Fibroblast of peridontal ligament (primary cell): ENCODE measurements at regions not wholly inside any gene's neighbourhood (a gene's known extent, or its start where the extent isn't known, plus 50 kb on each side); places are given as distances from the start of the nearest gene placed in this dataset.
A peak's percentile ranks its signal among the peaks of the same experiment; 100 is the strongest.

Source experiments
- DNase-seq: peaks from one replicate; pipeline ENCODE4 v3.0.0-alpha.2; 2010; ENCODE audit errors: extremely low read depth

- no peak for DNase-seq
Observed at GRCh38 chr7:41910940-41911600, 208.2 kb upstream of the INHBA start.

- no peak for DNase-seq
Observed at GRCh38 chr7:41907444-41907843, 204.6 kb upstream of the INHBA start.

GRCh38 chr7:41900532-41900931 is 197.6 kb upstream of the INHBA start:
- DNase-seq, result no peak

- no peak for DNase-seq
Observed at GRCh38 chr7:41899823-41900433, 197.0 kb upstream of the INHBA start.

- no peak for DNase-seq
Observed at GRCh38 chr7:41893656-41894055, 190.8 kb upstream of the INHBA start.

GRCh38 chr7:41892356-41893100 is 189.6 kb upstream of the INHBA start:
- DNase-seq, result no peak

GRCh38 chr7:41891950-41892349 is 189.1 kb upstream of the INHBA start:
- no peak for DNase-seq

GRCh38 chr7:41890631-41891274 is 187.9 kb upstream of the INHBA start:
- no peak for DNase-seq

- DNase-seq, result no peak
Observed at GRCh38 chr7:41889472-41889871, 186.6 kb upstream of the INHBA start.

- no peak for DNase-seq
Observed at GRCh38 chr7:41889040-41889439, 186.2 kb upstream of the INHBA start.

GRCh38 chr7:41887416-41887815 is 184.5 kb upstream of the INHBA start:
- DNase-seq, result no peak

- DNase-seq, result peak; percentile 93
Observed at GRCh38 chr7:41886901-41887311, 184.0 kb upstream of the INHBA start.

- peak; percentile 93 for DNase-seq
Observed at GRCh38 chr7:41886262-41886900, 183.5 kb upstream of the INHBA start.

GRCh38 chr7:41885748-41886147 is 182.9 kb upstream of the INHBA start:
- DNase-seq, result peak; percentile 39

GRCh38 chr7:41885078-41885477 is 182.2 kb upstream of the INHBA start:
- DNase-seq, result peak; percentile 41

- DNase-seq, result no peak
Observed at GRCh38 chr7:41882745-41883420, 180.0 kb upstream of the INHBA start.

- DNase-seq, result no peak
Observed at GRCh38 chr7:41882256-41882655, 179.4 kb upstream of the INHBA start.

GRCh38 chr7:41881331-41882130 is 178.6 kb upstream of the INHBA start:
- DNase-seq, result no peak

GRCh38 chr7:41880107-41880506 is 177.2 kb upstream of the INHBA start:
- peak; percentile 57 for DNase-seq

- no peak for DNase-seq
Observed at GRCh38 chr7:41879403-41879802, 176.5 kb upstream of the INHBA start.
